Panc1 (cell line): ENCODE measurements at regions not wholly inside any gene's neighbourhood (a gene's known extent, or its start where the extent isn't known, plus 50 kb on each side); places are given as distances from the start of the nearest gene placed in this dataset.

Experiments
- ATAC-seq: fragments of 200-7000 bp; cut with Tn5 transposase; 2 replicates; pipeline ENCODE4 v1.9.1; 2020; ENCODE audit warnings: mild to moderate bottlenecking, moderate library complexity
- BruUV-seq: library from RNA; stranded (reverse); fragments of 400-500 nt; replicated peaks from 2 replicates; lab custom pipeline; 2021; lab: Mats Ljungman, UMichigan
- CTCF ChIA-PET: fragments of 300-600 bp; sonication (Branson Sonifier 250); formaldehyde crosslinking; loops from one replicate; lab custom pipeline; 2022; ENCODE audit warnings: antibody characterized with exemption; lab: Charles Lee
- POLR2A ChIA-PET: fragments of 300-600 bp; sonication (Branson Sonifier 250); formaldehyde crosslinking; loops from one replicate; lab custom pipeline; 2022; ENCODE audit warnings: antibody characterized with exemption; lab: Charles Lee
- DNase-seq: peaks from one replicate; pipeline ENCODE4 v3.0.0-alpha.2; 2010; ENCODE audit warnings: low read depth, low spot score
- H3K27ac ChIP-seq: 2 replicates; pipeline ENCODE4 v1.5.1; 2011; ENCODE audit warnings: mild to moderate bottlenecking, low read length, inconsistent platforms
- H3K27me3 ChIP-seq: fragments of 200-500 bp; sonication (Bioruptor generic); 2 replicates; pipeline ENCODE4 v1.6.0; 2014; ENCODE audit warnings: low read length, inconsistent platforms; ENCODE audit not compliant: control insufficient read depth, insufficient read depth
- H3K36me3 ChIP-seq: fragments of 200-500 bp; sonication (Bioruptor generic); 2 replicates; pipeline ENCODE4 v1.5.1; 2014; ENCODE audit warnings: inconsistent platforms, mild to moderate bottlenecking, low read length, moderate library complexity; ENCODE audit not compliant: control insufficient read depth, insufficient read depth
- H3K4me1 ChIP-seq: 2 replicates; pipeline ENCODE4 v1.5.1; 2011; ENCODE audit warnings: inconsistent platforms, mild to moderate bottlenecking, low read length, moderate library complexity; ENCODE audit not compliant: control insufficient read depth, insufficient read depth
- H3K4me3 ChIP-seq, 2 experiments: 2 replicates each; pipeline ENCODE4 v1.5.1; 2011 to 2012; ENCODE audit warnings: low read depth in 2 of 2, low read length in 2 of 2, mild to moderate bottlenecking in 2 of 2, inconsistent platforms in 1 of 2, moderate library complexity in 1 of 2
- H3K9me3 ChIP-seq: fragments of 200-500 bp; sonication (Bioruptor generic); 2 replicates; pipeline ENCODE4 v1.5.1; 2014; ENCODE audit warnings: low read depth, mild to moderate bottlenecking, inconsistent platforms, low read length, moderate library complexity; ENCODE audit not compliant: control insufficient read depth, insufficient read depth
- POLR2AphosphoS5 ChIP-seq: IDR thresholded peaks from 2 replicates; pipeline ENCODE4 v1.6.1; 2012; ENCODE audit warnings: mild to moderate bottlenecking, low read depth, low read length, moderate library complexity
- REST ChIP-seq, 2 experiments: IDR thresholded peaks; 2 replicates each; pipeline ENCODE4 v1.6.1; 2011 to 2012; ENCODE audit warnings: low read depth in 2 of 2, control low read depth in 1 of 2, low read length in 1 of 2, mild to moderate bottlenecking in 1 of 2, moderate library complexity in 1 of 2; ENCODE audit not compliant: insufficient read depth in 1 of 2
- SIN3A ChIP-seq: IDR thresholded peaks from 2 replicates; pipeline ENCODE4 v1.6.1; 2012; ENCODE audit warnings: low read depth, mild to moderate bottlenecking, low read length, moderate library complexity, borderline replicate concordance; ENCODE audit not compliant: insufficient read depth
- in situ Hi-C: cut with HindIII; loops from 2 replicates; pipeline ENCODE4 v1.10.0; 2016; ENCODE audit warnings: low sequenced_read_pairs, low pct_unique_long_range_greater_than_20kb
- intact Hi-C: fragments of 100-400 bp; cut with micrococcal nuclease; formaldehyde crosslinking; loops from one replicate; pipeline ENCODE4 v1.10.0; 2022; ENCODE audit not compliant: unreplicated experiment
- TF ChIP-seq, protein P1 (sequence below): fragments of 450-650 bp; IDR thresholded peaks from 2 replicates; pipeline ENCODE4 v1.5.1; 2017; ENCODE audit warnings: mild to moderate bottlenecking

DNA sequence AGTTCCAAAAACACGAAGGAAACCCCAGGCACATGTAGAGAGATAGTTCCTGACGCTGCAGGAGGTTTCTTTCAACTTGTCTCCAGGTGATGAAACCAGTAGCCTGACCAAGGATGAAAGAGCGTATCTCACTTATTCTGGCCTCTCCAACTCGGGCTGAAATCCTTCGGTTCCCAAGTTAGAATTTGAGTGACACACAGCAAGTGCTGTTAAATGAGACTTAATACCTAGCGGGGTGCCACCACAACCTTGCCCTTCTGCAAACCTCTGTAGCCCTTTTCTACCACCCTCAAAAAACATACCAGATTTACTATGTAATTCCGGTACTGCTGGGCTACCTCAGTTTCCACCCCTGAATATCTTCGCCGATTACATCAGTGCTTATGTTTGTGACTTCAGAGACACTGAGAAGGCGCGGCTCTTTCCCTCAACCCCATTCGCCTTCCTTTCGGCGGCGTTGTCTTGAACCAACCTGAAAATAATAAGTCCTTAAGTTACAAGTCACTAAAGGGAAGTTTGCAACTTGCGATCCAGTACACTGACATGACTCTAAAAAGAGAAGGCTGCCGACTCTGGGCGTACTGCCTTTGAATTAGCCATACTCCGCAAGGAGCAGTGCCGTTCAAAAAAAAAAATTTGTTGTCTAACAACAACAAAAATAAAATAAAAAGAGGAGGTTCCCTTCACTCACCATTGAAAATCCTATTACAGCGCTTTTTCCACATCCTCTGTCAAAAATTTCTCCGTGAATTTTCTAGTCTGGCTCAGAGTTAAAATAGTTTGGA lies 194.9 kb upstream of the ZNF184 start:
- CTCF ChIA-PET, result no interaction called here
- POLR2A ChIA-PET, result no interaction called here
- TF ChIP-seq REST (IDR thresholded peaks at IDR 0.05; ENCODE audit: insufficient read depth in 1 of 2, low read depth in 2 of 2, low read length in 1 of 2) (0 out of 4 replicates have a peak, but pooled peaks of 1 of the 2 experiments have one; percentile 12), SIN3A (no peak)
- H3K27ac ChIP-seq, result peak overlapping the region; percentile 31
- peak overlapping the region; percentile 63 to 86 for H3K4me3 ChIP-seq
- no peaks in the 10 kb centered on the region for H3K36me3 ChIP-seq
- ATAC-seq (no peak), DNase-seq (peak; percentile 56)
- no peaks in the 10 kb centered on the region for H3K27me3 ChIP-seq
- H3K4me1 ChIP-seq, result peaks cover 17% of the 10 kb centered on the region
- no TSS peak for BruUV-seq
- intact Hi-C loops (no loop called here), in situ Hi-C loops (no loop called here)
- no peaks in the 10 kb centered on the region for H3K9me3 ChIP-seq

- ChIA-PET CTCF (no interaction called here), POLR2A (no interaction called here)
- no peak for ATAC-seq
- Histone ChIP-seq H3K4me1 (peaks cover 18% of the 10 kb centered on the region), H3K27me3 (no peaks in the 10 kb centered on the region), H3K36me3 (no peaks in the 10 kb centered on the region), H3K27ac (no peak overlapping the region), H3K4me3 (peak overlapping the region; percentile 63 to 86), H3K9me3 (no peaks in the 10 kb centered on the region)
- DNase-seq, result no peak
- in situ Hi-C loops, result no loop called here
- intact Hi-C loops, result no loop called here
- no TSS peak for BruUV-seq
- TF ChIP-seq REST (IDR thresholded peaks at IDR 0.05; ENCODE audit: insufficient read depth in 1 of 2, low read depth in 2 of 2, low read length in 1 of 2), result no peak
- TF ChIP-seq, protein P1, sequence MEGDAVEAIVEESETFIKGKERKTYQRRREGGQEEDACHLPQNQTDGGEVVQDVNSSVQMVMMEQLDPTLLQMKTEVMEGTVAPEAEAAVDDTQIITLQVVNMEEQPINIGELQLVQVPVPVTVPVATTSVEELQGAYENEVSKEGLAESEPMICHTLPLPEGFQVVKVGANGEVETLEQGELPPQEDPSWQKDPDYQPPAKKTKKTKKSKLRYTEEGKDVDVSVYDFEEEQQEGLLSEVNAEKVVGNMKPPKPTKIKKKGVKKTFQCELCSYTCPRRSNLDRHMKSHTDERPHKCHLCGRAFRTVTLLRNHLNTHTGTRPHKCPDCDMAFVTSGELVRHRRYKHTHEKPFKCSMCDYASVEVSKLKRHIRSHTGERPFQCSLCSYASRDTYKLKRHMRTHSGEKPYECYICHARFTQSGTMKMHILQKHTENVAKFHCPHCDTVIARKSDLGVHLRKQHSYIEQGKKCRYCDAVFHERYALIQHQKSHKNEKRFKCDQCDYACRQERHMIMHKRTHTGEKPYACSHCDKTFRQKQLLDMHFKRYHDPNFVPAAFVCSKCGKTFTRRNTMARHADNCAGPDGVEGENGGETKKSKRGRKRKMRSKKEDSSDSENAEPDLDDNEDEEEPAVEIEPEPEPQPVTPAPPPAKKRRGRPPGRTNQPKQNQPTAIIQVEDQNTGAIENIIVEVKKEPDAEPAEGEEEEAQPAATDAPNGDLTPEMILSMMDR, result no peak
- no peak for TF ChIP-seq POLR2AphosphoS5
Observed at GRCh38 chr6:27667016-27667656, 194.2 kb upstream of the ZNF184 start.
